ENCODE measurements at regions not wholly inside any gene's neighbourhood (a gene's known extent, or its start where the extent isn't known, plus 50 kb on each side); places are given as distances from the start of the nearest gene placed in this dataset.

GRCh38 chr10:131729938-131730660 lies 170.7 kb upstream of the PPP2R2D start:
- 81% methylated on average over 10 of the region's 14 CpGs for WGBS (ENCODE audit: insufficient coverage)
- intact Hi-C loops (cut with micrococcal nuclease): no loop called here

More at GRCh38 chr10:131729938-131730660, 170.7 kb upstream of the PPP2R2D start:
- Histone ChIP-seq H3K4me2 (replicated peaks; ENCODE audit: extremely low read depth, low read length, poor library complexity, severe bottlenecking) (no peak overlapping the region), H3K4me3 (replicated peaks in 1 of 3; ENCODE audit: low read depth in 2 of 3, low read length in 3 of 3) (no peak overlapping the region), H2AFZ (ENCODE audit: insufficient read depth, low read depth, low read length, poor library complexity, severe bottlenecking) (no peak overlapping the region), H3K79me2 (ENCODE audit: insufficient read depth, low read length) (no peaks in the 10 kb centered on the region), H3K9ac (ENCODE audit: insufficient read depth, low read length, poor library complexity, severe bottlenecking) (no peak overlapping the region), H3K4me1 (ENCODE audit: control insufficient read depth in 1 of 2, insufficient read depth in 2 of 2, low read length in 2 of 2) (no peaks in the 10 kb centered on the region), H3K9me3 (replicated peaks in 1 of 2; ENCODE audit: control insufficient read depth in 1 of 2, insufficient read depth in 1 of 2, low read length in 2 of 2) (peaks cover 0 to 9% of the 10 kb centered on the region in 2 donors), H4K20me1 (ENCODE audit: insufficient read depth, low read length) (no peaks in the 10 kb centered on the region), H3K27ac (ENCODE audit: low read depth in 1 of 2, low read length in 2 of 2) (no peak overlapping the region), H3K36me3 (replicated peaks in 1 of 2; ENCODE audit: control insufficient read depth in 1 of 2, insufficient read depth in 2 of 2, low read length in 2 of 2) (no peaks in the 10 kb centered on the region), H3K27me3 (ENCODE audit: control insufficient read depth in 2 of 2, insufficient read depth in 2 of 2, low read length in 2 of 2) (no peaks in the 10 kb centered on the region)
- Mint-ChIP-seq H3K9me3 (peaks cover 1 to 10% (median 3%) of the 10 kb centered on the region in 7 donors), H3K4me3 (no peak overlapping the region), H3K4me1 (peaks cover 6% of the 10 kb centered on the region), H3K27ac (no peak overlapping the region), H3K27me3 (ENCODE audit: low read depth in 3 of 3) (peaks cover 3 to 12% (median 8%) of the 10 kb centered on the region in 3 donors), H3K36me3 (no peaks in the 10 kb centered on the region)
- no peak for TF ChIP-seq CTCF (IDR thresholded peaks at IDR 0.05)
- no peak for DNase-seq

All from CD14-positive monocyte (primary cell).